ENCODE measurements at regions not wholly inside any gene's neighbourhood (a gene's known extent, or its start where the extent isn't known, plus 50 kb on each side); places are given as distances from the start of the nearest gene placed in this dataset.

DNA sequence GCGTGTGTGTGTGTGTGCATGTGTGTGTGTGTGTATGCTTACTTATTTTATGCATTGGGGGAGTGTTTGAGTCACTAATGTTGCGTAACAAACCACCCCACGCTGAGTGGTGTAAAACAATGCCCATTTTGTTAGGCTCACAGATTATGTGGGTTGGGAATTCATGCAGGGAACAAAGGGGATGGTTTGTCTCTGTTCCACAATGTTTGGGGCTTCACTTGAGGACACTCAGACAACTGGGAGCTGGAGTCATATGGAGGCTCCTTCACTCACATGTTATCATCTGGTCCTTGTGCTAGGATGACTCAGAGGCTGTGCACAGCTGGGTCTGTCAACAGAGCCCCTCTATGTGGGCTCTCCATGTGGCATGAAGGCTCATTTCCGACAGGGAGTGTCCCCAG, 51.3 kb upstream of the LARGE1 start:
- no peak for DNase-seq
- Histone ChIP-seq H2AFZ (ENCODE audit: low read depth, low read length) (no peak overlapping the region), H3K79me1 (replicated peaks; ENCODE audit: low read length, poor library complexity, severe bottlenecking) (no peaks in the 10 kb centered on the region), H4K8ac (ENCODE audit: low read length) (no peak overlapping the region), H3K4me2 (ENCODE audit: low read length, poor library complexity, severe bottlenecking) (no peak overlapping the region), H3K18ac (ENCODE audit: low read depth in 1 of 2, low read length in 2 of 2) (no peak overlapping the region), H3K36me3 (ENCODE audit: control insufficient read depth in 1 of 2, insufficient read depth in 2 of 2, low read depth in 1 of 2, low read length in 2 of 2) (no peaks in the 10 kb centered on the region), H3K27ac (ENCODE audit: low read length, poor library complexity, severe bottlenecking) (no peak overlapping the region), H3K4me3 (ENCODE audit: insufficient read depth in 1 of 2, low read depth in 1 of 2, low read length in 2 of 2) (no peak overlapping the region), H3K27me3 (ENCODE audit: control insufficient read depth in 1 of 2, insufficient read depth in 1 of 2, low read length in 2 of 2) (no peaks in the 10 kb centered on the region), H3K9me3 (ENCODE audit: control insufficient read depth, low read length) (no peaks in the 10 kb centered on the region), H3K4me1 (ENCODE audit: control insufficient read depth, insufficient read depth, low read depth, low read length) (no peaks in the 10 kb centered on the region), H3K23ac (ENCODE audit: low read length in 2 of 2) (no peak overlapping the region), H2BK5ac (ENCODE audit: low read depth, low read length, poor library complexity, severe bottlenecking) (no peak overlapping the region), H3K4ac (ENCODE audit: low read depth in 1 of 2, low read length in 2 of 2) (no peak overlapping the region), H3K14ac (ENCODE audit: low read length in 2 of 2) (no peak overlapping the region), H3K9ac (ENCODE audit: low read length) (no peak overlapping the region), H2BK12ac (ENCODE audit: low read length in 2 of 2) (no peak overlapping the region), H2AK5ac (ENCODE audit: low read length, severe bottlenecking) (no peak overlapping the region), H2BK120ac (ENCODE audit: low read depth, low read length) (no peak overlapping the region), H2BK15ac (ENCODE audit: low read depth, poor library complexity, severe bottlenecking) (no peak overlapping the region), H4K91ac (ENCODE audit: low read length) (no peak overlapping the region)
- WGBS, result 40% methylated on average over 4 of the region's 4 CpGs

- Histone ChIP-seq H3K79me1 (replicated peaks; ENCODE audit: low read length, poor library complexity, severe bottlenecking) (no peaks in the 10 kb centered on the region), H3K9me3 (ENCODE audit: control insufficient read depth, low read length) (no peaks in the 10 kb centered on the region), H2BK5ac (ENCODE audit: low read depth, low read length, poor library complexity, severe bottlenecking) (no peak overlapping the region), H3K14ac (ENCODE audit: low read length in 2 of 2) (no peak overlapping the region), H3K23ac (ENCODE audit: low read length in 2 of 2) (no peak overlapping the region), H2AK5ac (ENCODE audit: low read length, severe bottlenecking) (no peak overlapping the region), H3K9ac (ENCODE audit: low read length) (no peak overlapping the region), H2BK120ac (ENCODE audit: low read depth, low read length) (no peak overlapping the region), H3K4me1 (ENCODE audit: control insufficient read depth, insufficient read depth, low read depth, low read length) (no peaks in the 10 kb centered on the region), H3K27ac (ENCODE audit: low read length, poor library complexity, severe bottlenecking) (no peak overlapping the region), H3K4me3 (ENCODE audit: insufficient read depth in 1 of 2, low read depth in 1 of 2, low read length in 2 of 2) (no peak overlapping the region), H3K4ac (ENCODE audit: low read depth in 1 of 2, low read length in 2 of 2) (no peak overlapping the region), H4K8ac (ENCODE audit: low read length) (no peak overlapping the region), H3K4me2 (ENCODE audit: low read length, poor library complexity, severe bottlenecking) (no peak overlapping the region), H2BK12ac (ENCODE audit: low read length in 2 of 2) (no peak overlapping the region), H3K36me3 (ENCODE audit: control insufficient read depth in 1 of 2, insufficient read depth in 2 of 2, low read depth in 1 of 2, low read length in 2 of 2) (no peaks in the 10 kb centered on the region), H3K27me3 (ENCODE audit: control insufficient read depth in 1 of 2, insufficient read depth in 1 of 2, low read length in 2 of 2) (no peaks in the 10 kb centered on the region), H2AFZ (ENCODE audit: low read depth, low read length) (no peak overlapping the region), H4K91ac (ENCODE audit: low read length) (no peak overlapping the region), H2BK15ac (ENCODE audit: low read depth, poor library complexity, severe bottlenecking) (no peak overlapping the region), H3K18ac (ENCODE audit: low read depth in 1 of 2, low read length in 2 of 2) (no peak overlapping the region)
- WGBS, result 87% methylated on average over 3 of the region's 3 CpGs
- DNase-seq, result no peak
Observed at GRCh38 chr22:33975841-33976240, 55.6 kb upstream of the LARGE1 start.

DNA sequence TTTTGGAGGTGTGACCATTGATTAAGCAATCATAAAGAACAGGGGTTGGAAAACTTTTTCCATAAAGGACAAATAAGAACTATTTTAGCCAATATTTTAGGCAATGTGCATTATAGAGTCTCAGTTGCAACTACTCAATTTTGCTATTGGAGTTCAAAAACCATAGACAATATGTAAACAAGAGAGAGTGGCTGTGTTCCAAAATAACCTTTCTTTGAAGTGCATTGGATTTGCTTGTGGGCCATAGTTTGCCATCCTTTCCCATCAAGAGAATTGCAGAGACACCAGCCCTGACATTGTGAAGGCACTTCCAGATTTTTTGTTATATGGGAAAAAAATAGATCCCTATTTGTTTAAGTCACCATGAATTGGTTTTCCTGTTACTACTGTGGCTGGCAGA, 63.3 kb upstream of the LARGE1 start:
- Histone ChIP-seq H3K14ac (ENCODE audit: low read length in 2 of 2) (no peak overlapping the region), H2AK5ac (ENCODE audit: low read length, severe bottlenecking) (no peak overlapping the region), H2BK15ac (ENCODE audit: low read depth, poor library complexity, severe bottlenecking) (no peak overlapping the region), H3K4ac (ENCODE audit: low read depth in 1 of 2, low read length in 2 of 2) (no peak overlapping the region), H3K27me3 (ENCODE audit: control insufficient read depth in 1 of 2, insufficient read depth in 1 of 2, low read length in 2 of 2) (no peaks in the 10 kb centered on the region), H3K36me3 (ENCODE audit: control insufficient read depth in 1 of 2, insufficient read depth in 2 of 2, low read depth in 1 of 2, low read length in 2 of 2) (no peaks in the 10 kb centered on the region), H2AFZ (ENCODE audit: low read depth, low read length) (no peak overlapping the region), H3K18ac (ENCODE audit: low read depth in 1 of 2, low read length in 2 of 2) (no peak overlapping the region), H3K9me3 (ENCODE audit: control insufficient read depth, low read length) (no peaks in the 10 kb centered on the region), H3K9ac (ENCODE audit: low read length) (no peak overlapping the region), H3K27ac (ENCODE audit: low read length, poor library complexity, severe bottlenecking) (no peak overlapping the region), H4K8ac (ENCODE audit: low read length) (no peak overlapping the region), H3K79me1 (replicated peaks; ENCODE audit: low read length, poor library complexity, severe bottlenecking) (no peaks in the 10 kb centered on the region), H2BK120ac (ENCODE audit: low read depth, low read length) (no peak overlapping the region), H3K4me1 (ENCODE audit: control insufficient read depth, insufficient read depth, low read depth, low read length) (no peaks in the 10 kb centered on the region), H2BK12ac (ENCODE audit: low read length in 2 of 2) (no peak overlapping the region), H3K4me2 (ENCODE audit: low read length, poor library complexity, severe bottlenecking) (no peak overlapping the region), H3K4me3 (ENCODE audit: insufficient read depth in 1 of 2, low read depth in 1 of 2, low read length in 2 of 2) (no peak overlapping the region), H2BK5ac (ENCODE audit: low read depth, low read length, poor library complexity, severe bottlenecking) (no peak overlapping the region), H3K23ac (ENCODE audit: low read length in 2 of 2) (no peak overlapping the region), H4K91ac (ENCODE audit: low read length) (no peak overlapping the region)
- DNase-seq, result no peak

- no peak overlapping the region for H2AK5ac ChIP-seq (ENCODE audit: low read length, severe bottlenecking)
- no peak for DNase-seq
- no peak overlapping the region for H3K18ac ChIP-seq (ENCODE audit: low read depth in 1 of 2, low read length in 2 of 2)
- no peak overlapping the region for H2BK12ac ChIP-seq (ENCODE audit: low read length in 2 of 2)
- no peak overlapping the region for H3K4me3 ChIP-seq (ENCODE audit: insufficient read depth in 1 of 2, low read depth in 1 of 2, low read length in 2 of 2)
- H3K27me3 ChIP-seq (ENCODE audit: control insufficient read depth in 1 of 2, insufficient read depth in 1 of 2, low read length in 2 of 2), result no peaks in the 10 kb centered on the region
- no peak overlapping the region for H3K23ac ChIP-seq (ENCODE audit: low read length in 2 of 2)
- no peak overlapping the region for H2BK15ac ChIP-seq (ENCODE audit: low read depth, poor library complexity, severe bottlenecking)
- H3K4me2 ChIP-seq (ENCODE audit: low read length, poor library complexity, severe bottlenecking), result no peak overlapping the region
- no peak overlapping the region for H4K91ac ChIP-seq (ENCODE audit: low read length)
- H3K4ac ChIP-seq (ENCODE audit: low read depth in 1 of 2, low read length in 2 of 2), result no peak overlapping the region
- H3K9me3 ChIP-seq (ENCODE audit: control insufficient read depth, low read length), result no peaks in the 10 kb centered on the region
- H3K9ac ChIP-seq (ENCODE audit: low read length), result no peak overlapping the region
- no peak overlapping the region for H2AFZ ChIP-seq (ENCODE audit: low read depth, low read length)
- no peaks in the 10 kb centered on the region for H3K4me1 ChIP-seq (ENCODE audit: control insufficient read depth, insufficient read depth, low read depth, low read length)
- H3K14ac ChIP-seq (ENCODE audit: low read length in 2 of 2), result no peak overlapping the region
- 79% methylated on average over 2 of the region's 3 CpGs for WGBS
- H3K36me3 ChIP-seq (ENCODE audit: control insufficient read depth in 1 of 2, insufficient read depth in 2 of 2, low read depth in 1 of 2, low read length in 2 of 2), result no peaks in the 10 kb centered on the region
- no peak overlapping the region for H2BK120ac ChIP-seq (ENCODE audit: low read depth, low read length)
- no peak overlapping the region for H2BK5ac ChIP-seq (ENCODE audit: low read depth, low read length, poor library complexity, severe bottlenecking)
- no peak overlapping the region for H4K8ac ChIP-seq (ENCODE audit: low read length)
- H3K27ac ChIP-seq (ENCODE audit: low read length, poor library complexity, severe bottlenecking), result no peak overlapping the region
- no peaks in the 10 kb centered on the region for H3K79me1 ChIP-seq (replicated peaks; ENCODE audit: low read length, poor library complexity, severe bottlenecking)
Observed at GRCh38 chr22:33984211-33984610, 63.9 kb upstream of the LARGE1 start.

Data from mesenchymal stem cell (in vitro differentiated cells and primary cell).